Endothelial cell of umbilical vein (primary cell): ENCODE measurements at regions not wholly inside any gene's neighbourhood (a gene's known extent, or its start where the extent isn't known, plus 50 kb on each side); places are given as distances from the start of the nearest gene placed in this dataset.

ENCODE experiments used
- BruUV-seq: library from RNA; stranded (reverse); fragments of 400-500 nt; replicated peaks from 2 replicates; lab custom pipeline; 2021; lab: Mats Ljungman, UMichigan
- CTCF ChIA-PET: fragments of 300-600, 350-600 bp; sonication (Branson Sonifier 250); formaldehyde crosslinking; loops from one replicate; lab custom pipeline; 2021; ENCODE audit warnings: antibody characterized with exemption, inconsistent platforms; lab: Charles Lee
- POLR2A ChIA-PET: fragments of 300-600, 350-600 bp; sonication (Branson Sonifier 250); formaldehyde crosslinking; loops from one replicate; lab custom pipeline; 2021; ENCODE audit warnings: antibody characterized with exemption, inconsistent platforms; lab: Charles Lee
- DNase-seq: peaks from one replicate; pipeline ENCODE4 v3.0.0-alpha.2; 2011; ENCODE audit warnings: low read depth, low spot score
- FAIRE-seq: peaks from 2 replicates; lab custom pipeline; 2011; peaks lifted over from hg19 to GRCh38; lab: Jason Lieb, UNC
- H2AFZ ChIP-seq: 2 replicates; pipeline ENCODE4 v1.6.0; 2012; ENCODE audit warnings: low read depth, low read length, control low read depth, inconsistent platforms
- H3K27ac ChIP-seq: 2 replicates; pipeline ENCODE4 v1.5.1; 2011; ENCODE audit warnings: low read depth, mild to moderate bottlenecking, control low read depth, low read length, moderate library complexity; ENCODE audit not compliant: insufficient read depth
- H3K27me3 ChIP-seq, 2 experiments: 2 replicates each; pipeline versions ENCODE4 v1.6.0 to v1.6.1; 2011; ENCODE audit warnings: low read length in 2 of 2, mixed read lengths in 1 of 2; ENCODE audit not compliant: control insufficient read depth in 2 of 2, insufficient read depth in 2 of 2
- H3K36me3 ChIP-seq, 2 experiments: 2 replicates in 1 of 2; 3 replicates in 1 of 2; pipeline ENCODE4 v1.5.1; 2011; ENCODE audit warnings: low read length in 2 of 2, mild to moderate bottlenecking in 1 of 2, moderate library complexity in 1 of 2; ENCODE audit not compliant: control insufficient read depth in 2 of 2, insufficient read depth in 2 of 2; ENCODE audit errors: extremely low read depth in 1 of 2
- H3K4me1 ChIP-seq: 3 replicates; pipeline ENCODE4 v1.5.1; 2011; ENCODE audit warnings: mild to moderate bottlenecking, low read length; ENCODE audit not compliant: control insufficient read depth, insufficient read depth; ENCODE audit errors: extremely low read depth
- H3K4me2 ChIP-seq: 2 replicates; pipeline ENCODE4 v1.6.1; 2011; ENCODE audit warnings: low read length, control low read depth, mixed read lengths; ENCODE audit not compliant: insufficient read depth
- H3K4me3 ChIP-seq, 3 experiments: fragments of 200-600 bp in 1 of 3; sonication (generic), shearing (Covaris generic) in 1 of 3; replicated peaks in 1 of 3; 2 replicates each; pipeline ENCODE4 v1.5.1; 2011 to 2016; ENCODE audit warnings: control low read depth in 3 of 3, low read length in 3 of 3, mild to moderate bottlenecking in 2 of 3, inconsistent platforms in 1 of 3, low read depth in 1 of 3, moderate library complexity in 1 of 3; ENCODE audit not compliant: insufficient read depth in 1 of 3
- H3K79me2 ChIP-seq: 2 replicates; pipeline ENCODE4 v1.6.0; 2012; ENCODE audit warnings: low read length, inconsistent platforms; ENCODE audit not compliant: control insufficient read depth, insufficient read depth
- H3K9ac ChIP-seq: replicated peaks from 2 replicates; pipeline ENCODE3; 2011; ENCODE audit warnings: low read length, control low read depth; ENCODE audit not compliant: insufficient read depth; ENCODE audit errors: extremely low read depth
- H3K9me1 ChIP-seq: replicated peaks from 3 replicates; pipeline ENCODE4 v1.6.0; 2011; ENCODE audit warnings: mild to moderate bottlenecking, low read length; ENCODE audit not compliant: control insufficient read depth, insufficient read depth; ENCODE audit errors: extremely low read depth
- H3K9me3 ChIP-seq: replicated peaks from 2 replicates; pipeline ENCODE4 v1.5.1; 2012; ENCODE audit warnings: low read length, inconsistent platforms; ENCODE audit not compliant: control insufficient read depth, insufficient read depth
- H4K20me1 ChIP-seq: replicated peaks from 2 replicates; pipeline ENCODE3; 2011; ENCODE audit warnings: mild to moderate bottlenecking, low read length; ENCODE audit not compliant: control insufficient read depth, insufficient read depth; ENCODE audit errors: extremely low read depth
- CTCF ChIP-seq, 2 donors: IDR thresholded peaks; 1 replicate in 1 of 2; 2 replicates in 1 of 2; pipeline ENCODE4 v1.5.1; 2011; ENCODE audit warnings: low read length in 2 of 2, mild to moderate bottlenecking in 2 of 2, moderate library complexity in 2 of 2, control low read depth in 1 of 2, inconsistent platforms in 1 of 2, low read depth in 1 of 2; ENCODE audit not compliant: insufficient read depth in 1 of 2; ENCODE audit errors: extremely low read depth in 1 of 2
- EZH2 ChIP-seq: IDR thresholded peaks from 2 replicates; pipeline ENCODE4 v1.6.1; 2012; ENCODE audit warnings: borderline replicate concordance, low read depth, mild to moderate bottlenecking, moderate library complexity, low read length, inconsistent platforms; ENCODE audit not compliant: severe bottlenecking
- FOS ChIP-seq: IDR thresholded peaks from 2 replicates; pipeline ENCODE4 v1.6.1; 2011; ENCODE audit warnings: mild to moderate bottlenecking, low read length, moderate library complexity, borderline replicate concordance; ENCODE audit not compliant: insufficient read depth
- GATA2 ChIP-seq: IDR thresholded peaks from 2 replicates; pipeline ENCODE4 v1.7.0; 2011; ENCODE audit warnings: low read depth, mild to moderate bottlenecking, moderate library complexity, mixed read lengths, low read length; ENCODE audit not compliant: insufficient read length, insufficient read depth
- JUN ChIP-seq: IDR thresholded peaks from 2 replicates; pipeline ENCODE4 v1.6.1; 2011; ENCODE audit warnings: borderline replicate concordance, low read depth; ENCODE audit not compliant: insufficient read length, insufficient read depth
- MAX ChIP-seq: IDR thresholded peaks from 2 replicates; pipeline ENCODE4 v1.6.1; 2011; ENCODE audit not compliant: insufficient read depth, insufficient read length
- MYC ChIP-seq: IDR thresholded peaks from one replicate; pipeline ENCODE4 v1.6.1; 2011; ENCODE audit warnings: mild to moderate bottlenecking, low read depth, low read length
- POLR2A ChIP-seq: IDR thresholded peaks from 2 replicates; pipeline ENCODE4 v1.6.1; 2012; ENCODE audit warnings: low read depth, mild to moderate bottlenecking, control low read depth, low read length
- POLR2AphosphoS5 ChIP-seq: IDR thresholded peaks from 2 replicates; pipeline ENCODE4 v1.6.1; 2012; ENCODE audit warnings: low read depth, mild to moderate bottlenecking, control low read depth, low read length, moderate library complexity; ENCODE audit not compliant: insufficient read depth
- dilution Hi-C: fragments of 300-500 bp; cut with MboI; formaldehyde crosslinking; loops from one replicate; pipeline ENCODE4 v1.15.0; 2019; ENCODE audit warnings: low sequenced_read_pairs; ENCODE audit not compliant: extremely low pct_ligation_motif_present
- intact Hi-C: fragments of 100-400 bp; cut with micrococcal nuclease; formaldehyde crosslinking; loops from one replicate; pipeline ENCODE4 v1.10.0; 2022

GRCh38 chr9:86511614-86512360 is 157.6 kb upstream of the TUT7 start:
- Histone ChIP-seq H3K4me3 (no peak overlapping the region), H3K27me3 (no peaks in the 10 kb centered on the region), H3K4me2 (no peak overlapping the region), H3K27ac (no peak overlapping the region), H3K36me3 (no peaks in the 10 kb centered on the region), H3K9ac (no peak overlapping the region), H3K4me1 (no peaks in the 10 kb centered on the region), H4K20me1 (no peaks in the 10 kb centered on the region), H3K79me2 (no peaks in the 10 kb centered on the region), H3K9me3 (no peaks in the 10 kb centered on the region), H3K9me1 (no peaks in the 10 kb centered on the region), H2AFZ (no peak overlapping the region)
- ChIA-PET POLR2A (no interaction called here), CTCF (no interaction called here)
- TF ChIP-seq POLR2AphosphoS5: no peak
- no peak for TF ChIP-seq POLR2A
- TF ChIP-seq MAX: no peak
- TF ChIP-seq MYC: no peak
- TF ChIP-seq JUN: no peak
- TF ChIP-seq EZH2: no peak
- no peak for TF ChIP-seq GATA2
- TF ChIP-seq FOS: no peak
- TF ChIP-seq CTCF (IDR thresholded peaks at IDR 0.05; ENCODE audit: extremely low read depth in 1 of 2, insufficient read depth in 1 of 2, low read depth in 1 of 2, low read length in 2 of 2): no peak
- intact Hi-C loops: no loop called here
- BruUV-seq: no TSS peak
- DNase-seq (no peak), FAIRE-seq (no peak)
- dilution Hi-C loops: no loop called here
